OCI-M1 (cell line): ENCODE measurements at regions not wholly inside any gene's neighbourhood (a gene's known extent, or its start where the extent isn't known, plus 50 kb on each side); places are given as distances from the start of the nearest gene placed in this dataset.
"Not testable (repeated sequence)": the region's sequence is repeated elsewhere in the genome, so short reads cannot be mapped to it uniquely, and the experiment has no call there.

Source experiments
- DNase-seq: peaks from one replicate; lab custom pipeline; 2025; lab: John Stamatoyannopoulos, UW

DNA sequence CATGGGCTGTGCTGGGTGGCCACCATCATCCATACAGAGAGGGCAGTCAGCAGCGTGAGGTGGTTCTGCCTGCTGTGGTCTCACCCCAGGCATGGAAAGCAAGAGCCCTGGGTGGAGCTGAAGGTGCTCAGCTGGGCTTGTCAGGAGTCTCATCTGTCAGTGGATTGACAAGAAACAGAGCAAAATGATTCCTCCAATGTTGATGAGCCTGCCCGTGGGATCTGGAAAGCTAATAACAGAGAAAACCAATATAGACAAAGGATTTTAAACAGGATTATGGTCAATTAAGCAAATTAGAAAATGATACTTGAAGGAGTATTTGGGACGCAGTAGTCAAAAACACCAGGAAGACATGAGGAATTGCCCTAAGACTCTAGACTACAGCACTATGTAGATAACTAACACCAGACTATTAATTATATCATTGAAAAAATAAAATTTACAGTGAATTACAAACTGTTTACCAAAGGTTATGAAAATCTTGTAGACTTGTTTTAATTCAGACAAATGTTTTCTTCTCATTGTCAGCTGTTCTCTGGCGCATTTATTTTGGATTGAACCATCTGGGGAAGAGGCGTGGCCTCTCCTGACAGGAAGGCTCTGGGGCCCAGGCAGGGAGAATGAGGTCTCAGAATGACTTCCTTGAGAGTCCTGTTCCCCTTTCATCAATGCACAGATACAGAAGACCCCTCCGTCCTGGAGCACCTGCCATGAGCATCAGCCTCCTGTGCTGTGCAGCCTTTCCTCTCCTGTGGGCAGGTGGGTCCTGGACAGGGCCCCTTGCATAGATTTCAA, 211.2 kb upstream of the PRSS58 start:
- no peak for DNase-seq

DNA sequence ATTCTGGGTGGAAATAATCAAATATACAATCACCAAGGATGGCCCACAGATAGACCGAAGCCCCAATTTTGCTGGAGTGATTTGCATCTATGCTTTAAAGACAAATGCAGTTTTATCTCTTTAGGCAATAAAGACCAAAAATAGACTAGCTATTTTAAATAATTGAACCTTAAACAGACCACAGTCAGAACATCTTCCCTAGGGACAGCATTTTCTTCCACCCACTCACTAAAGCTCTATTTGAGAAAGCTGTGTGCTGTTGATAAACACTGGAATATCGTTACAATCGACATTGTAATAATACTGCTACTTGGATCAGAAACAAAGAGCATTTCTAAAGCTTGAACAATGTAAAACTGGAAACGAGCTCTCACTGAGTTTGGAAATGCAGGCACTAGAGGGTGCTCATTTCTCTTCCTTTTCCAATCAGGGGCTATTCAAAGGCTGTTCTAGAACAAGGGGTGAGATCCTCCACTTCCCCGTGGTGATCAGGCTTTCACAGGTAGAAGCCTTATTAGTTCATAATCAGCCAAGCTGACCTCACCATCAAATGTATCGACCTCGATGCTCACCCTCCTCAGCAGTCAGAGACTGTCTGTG, 209.3 kb upstream of the PRSS58 start:
- DNase-seq: not testable (repeated sequence)

DNA sequence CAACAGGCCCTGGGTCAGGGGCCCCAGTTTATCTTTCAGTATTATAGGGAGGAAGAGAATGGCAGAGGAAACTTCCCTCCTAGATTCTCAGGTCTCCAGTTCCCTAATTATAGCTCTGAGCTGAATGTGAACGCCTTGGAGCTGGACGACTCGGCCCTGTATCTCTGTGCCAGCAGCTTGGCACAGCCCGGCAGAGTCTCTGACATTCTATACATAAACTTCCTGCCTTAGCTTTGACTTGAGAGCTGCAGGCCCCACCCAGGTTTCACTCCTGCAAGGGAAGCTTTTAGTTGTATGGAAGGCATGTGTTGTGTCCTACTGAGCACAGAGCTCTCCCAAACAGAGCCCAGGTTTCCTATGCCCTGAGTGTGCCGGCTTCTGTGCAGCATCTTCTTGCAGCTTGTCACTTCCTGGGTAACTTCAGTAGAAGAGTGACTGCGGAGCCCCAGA, 205.6 kb upstream of the PRSS58 start:
- DNase-seq: no peak

DNA sequence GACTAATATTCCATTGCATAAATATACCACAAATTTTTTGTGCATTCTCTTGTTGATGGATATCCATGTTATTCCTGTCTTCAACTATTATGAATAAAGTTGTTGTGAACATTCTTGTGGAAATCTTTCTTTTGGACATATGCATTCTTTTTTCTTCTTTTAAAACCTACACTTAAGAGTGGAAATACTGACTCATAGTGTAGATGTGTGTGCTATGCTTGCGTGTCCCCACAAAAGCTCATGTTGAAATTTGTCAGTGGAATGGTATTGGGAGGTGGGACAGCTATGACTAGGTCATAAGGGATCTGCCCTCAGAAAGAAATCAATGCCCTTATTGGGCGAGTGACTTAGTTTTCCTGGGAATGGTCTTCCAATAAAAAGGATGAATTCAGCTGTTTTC, 203.6 kb upstream of the PRSS58 start:
- DNase-seq: no peak

DNA sequence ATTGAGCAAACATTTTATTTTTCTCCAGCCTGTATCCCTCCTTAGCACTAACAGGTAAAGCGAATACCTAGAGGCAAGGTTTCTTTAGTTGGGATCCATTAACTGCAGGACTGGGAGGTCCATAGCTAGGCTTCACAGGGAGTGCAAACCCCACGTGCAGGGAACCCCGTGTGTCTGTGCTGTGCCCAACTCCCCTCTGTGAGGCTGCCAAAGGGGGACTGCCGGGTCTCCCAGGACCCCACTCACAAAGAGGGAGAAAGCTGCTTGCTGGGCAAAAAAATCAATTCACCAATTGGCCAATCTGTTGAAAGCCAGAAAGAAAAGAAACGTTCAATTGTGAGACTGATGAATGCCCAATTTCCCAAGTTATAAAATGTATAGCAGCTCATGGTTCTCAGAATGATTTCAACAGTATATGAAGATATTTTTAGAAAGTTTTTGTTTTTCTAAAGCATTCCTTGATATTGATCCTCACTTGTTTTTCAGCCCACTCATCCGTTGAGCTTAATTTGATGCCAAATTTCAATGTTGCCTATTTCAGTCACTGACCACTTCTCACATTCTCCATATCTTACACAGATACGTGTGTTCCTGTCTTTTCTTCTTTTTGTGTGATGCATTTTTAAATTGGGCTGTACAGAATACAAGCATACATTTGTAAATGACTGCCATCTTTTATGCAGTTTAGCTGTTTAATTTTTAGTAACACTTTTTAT, 202.7 kb upstream of the PRSS58 start:
- no peak for DNase-seq

DNA sequence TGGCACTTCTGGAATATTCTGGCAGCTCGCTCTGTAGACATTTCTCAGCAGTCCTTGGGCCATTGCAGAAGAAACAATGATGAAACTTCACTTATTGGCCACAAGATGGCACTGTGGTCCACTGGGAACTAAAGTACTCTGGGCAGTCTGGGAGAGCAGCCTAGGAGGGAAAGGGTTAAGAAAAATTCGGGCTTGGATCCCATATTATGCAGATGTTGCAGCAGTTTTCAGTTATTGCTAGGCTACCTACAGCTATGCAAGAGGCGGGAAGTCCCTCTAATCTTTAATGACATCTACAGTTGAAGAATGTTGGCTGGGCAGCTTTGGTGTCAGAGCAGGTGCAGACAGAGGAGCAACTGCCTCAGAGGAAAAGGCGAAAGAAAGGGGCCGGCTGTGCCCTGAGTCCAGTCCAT, 201.7 kb upstream of the PRSS58 start:
- peak; percentile 66 for DNase-seq

DNA sequence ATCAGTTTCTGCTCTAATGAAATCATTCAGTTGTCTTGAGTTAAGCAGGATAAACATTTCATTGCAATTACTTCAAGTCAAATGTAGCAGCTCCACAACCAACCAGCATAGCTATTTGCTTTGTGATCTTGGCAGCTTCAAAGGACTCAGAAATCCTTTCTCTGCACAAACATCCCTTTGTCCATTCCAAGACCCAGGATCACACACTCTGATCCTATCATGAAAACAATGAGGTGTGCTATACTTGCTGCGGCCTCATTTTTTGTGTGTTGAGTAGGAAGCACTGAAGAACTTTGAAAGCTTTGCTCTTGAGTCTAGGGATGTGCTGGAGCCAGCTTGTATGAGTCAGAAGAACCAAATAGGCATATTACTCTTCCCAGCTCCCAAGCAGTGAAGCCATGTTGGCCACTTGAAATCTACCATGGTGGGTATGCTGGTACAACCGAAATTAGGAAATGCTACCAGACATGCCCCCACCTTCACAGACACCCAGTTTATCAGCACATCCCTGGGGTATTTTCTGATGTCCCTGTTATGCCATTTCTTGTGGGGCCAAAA, 199.4 kb upstream of the PRSS58 start:
- DNase-seq: no peak

- no peak for DNase-seq
Measured at GRCh38 chr7:142455392-142455791, 197.5 kb upstream of the PRSS58 start.

DNA sequence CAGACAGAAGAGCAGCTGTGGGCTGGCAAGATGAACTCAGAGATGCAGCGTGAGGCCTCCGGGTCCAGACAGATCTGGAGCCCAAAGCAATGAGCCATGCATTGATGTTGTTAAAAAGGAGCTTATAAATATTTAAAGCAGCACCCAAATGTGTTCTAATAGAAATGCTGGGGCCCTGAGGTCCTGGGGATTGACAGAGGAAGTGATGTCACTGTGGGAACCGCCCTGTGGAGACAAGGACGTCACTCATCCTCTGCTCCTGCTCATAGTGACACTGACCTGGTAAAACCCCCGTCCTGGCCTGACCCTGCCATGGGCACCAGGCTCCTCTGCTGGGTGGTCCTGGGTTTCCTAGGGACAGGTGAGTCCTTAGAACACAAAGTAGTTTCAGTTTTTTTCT, 197.0 kb upstream of the PRSS58 start:
- DNase-seq: no peak

GRCh38 chr7:142452791-142453190, 194.9 kb upstream of the PRSS58 start:
- no peak for DNase-seq

- DNase-seq: no peak
Measured at GRCh38 chr7:142451817-142452216, 194.0 kb upstream of the PRSS58 start.

DNA sequence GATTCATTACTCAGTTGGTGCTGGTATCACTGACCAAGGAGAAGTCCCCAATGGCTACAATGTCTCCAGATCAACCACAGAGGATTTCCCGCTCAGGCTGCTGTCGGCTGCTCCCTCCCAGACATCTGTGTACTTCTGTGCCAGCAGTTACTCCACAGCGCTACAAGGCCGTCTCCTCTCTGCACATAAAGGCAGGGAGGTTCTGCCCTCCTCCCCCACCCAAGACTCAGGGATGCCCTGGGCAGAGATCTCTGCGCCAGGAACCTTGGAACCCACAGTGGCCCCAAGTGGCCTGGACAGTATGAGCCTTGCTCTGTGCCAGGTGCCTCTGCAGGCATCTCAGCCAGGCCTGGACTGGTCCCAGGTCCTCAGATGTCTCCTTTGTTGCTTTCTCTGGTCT, 193.4 kb upstream of the PRSS58 start:
- DNase-seq: no peak

DNA sequence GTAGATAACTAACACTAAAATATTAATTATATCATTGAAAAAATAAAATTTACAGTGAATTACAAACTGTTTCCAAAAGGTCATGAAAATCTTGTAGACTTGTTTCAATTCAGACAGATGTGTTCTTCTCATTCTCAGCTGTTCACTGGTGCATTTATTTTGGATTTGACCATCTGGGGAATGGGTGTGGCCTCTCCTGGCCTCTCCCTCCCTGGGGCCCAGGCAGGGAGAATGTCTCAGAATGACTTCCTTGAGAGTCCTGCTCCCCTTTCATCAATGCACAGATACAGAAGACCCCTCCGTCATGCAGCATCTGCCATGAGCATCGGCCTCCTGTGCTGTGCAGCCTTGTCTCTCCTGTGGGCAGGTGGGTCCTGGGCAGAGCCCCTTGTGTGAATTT, 192.8 kb upstream of the PRSS58 start:
- DNase-seq: no peak

DNA sequence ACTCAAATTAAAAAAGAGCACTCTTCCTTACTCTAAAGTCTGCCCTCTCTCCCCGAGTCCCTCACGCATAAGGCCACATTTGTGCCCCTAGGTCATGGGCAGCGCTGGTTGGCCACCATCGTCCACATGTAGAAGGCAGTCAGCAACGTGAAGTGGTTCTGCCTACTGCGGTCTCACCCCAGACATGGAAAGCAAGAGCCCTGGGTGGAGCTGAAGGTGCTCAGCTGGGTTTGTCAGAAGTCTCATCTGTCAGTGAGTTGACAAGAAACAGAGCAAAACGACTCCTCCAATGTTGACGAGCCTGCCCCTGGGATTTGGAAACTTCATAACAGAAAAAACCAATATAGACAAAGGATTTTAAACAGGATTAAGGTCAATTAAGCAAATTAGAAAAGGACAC, 192.3 kb upstream of the PRSS58 start:
- no peak for DNase-seq

- DNase-seq: not testable (repeated sequence)
Measured at GRCh38 chr7:142448857-142449256, 191.0 kb upstream of the PRSS58 start.

DNA sequence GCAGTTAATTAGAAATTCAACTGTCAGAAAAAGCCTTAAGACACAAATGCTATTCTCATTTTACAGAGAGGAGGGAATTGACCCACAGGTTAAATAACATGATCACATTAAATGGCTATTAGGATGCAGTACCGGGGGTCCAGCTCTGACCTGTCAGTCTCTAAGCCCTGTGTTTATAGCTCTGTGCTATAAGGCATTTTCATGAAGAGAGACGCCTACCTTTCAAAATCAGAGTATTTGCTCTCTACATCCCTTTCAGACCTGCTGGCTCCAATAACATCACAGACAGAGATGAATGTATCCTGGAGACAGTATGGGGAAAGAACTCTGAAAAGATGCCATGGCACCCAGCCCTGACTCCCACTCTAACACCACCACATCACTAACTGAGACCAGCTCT, 189.9 kb upstream of the PRSS58 start:
- no peak for DNase-seq

DNA sequence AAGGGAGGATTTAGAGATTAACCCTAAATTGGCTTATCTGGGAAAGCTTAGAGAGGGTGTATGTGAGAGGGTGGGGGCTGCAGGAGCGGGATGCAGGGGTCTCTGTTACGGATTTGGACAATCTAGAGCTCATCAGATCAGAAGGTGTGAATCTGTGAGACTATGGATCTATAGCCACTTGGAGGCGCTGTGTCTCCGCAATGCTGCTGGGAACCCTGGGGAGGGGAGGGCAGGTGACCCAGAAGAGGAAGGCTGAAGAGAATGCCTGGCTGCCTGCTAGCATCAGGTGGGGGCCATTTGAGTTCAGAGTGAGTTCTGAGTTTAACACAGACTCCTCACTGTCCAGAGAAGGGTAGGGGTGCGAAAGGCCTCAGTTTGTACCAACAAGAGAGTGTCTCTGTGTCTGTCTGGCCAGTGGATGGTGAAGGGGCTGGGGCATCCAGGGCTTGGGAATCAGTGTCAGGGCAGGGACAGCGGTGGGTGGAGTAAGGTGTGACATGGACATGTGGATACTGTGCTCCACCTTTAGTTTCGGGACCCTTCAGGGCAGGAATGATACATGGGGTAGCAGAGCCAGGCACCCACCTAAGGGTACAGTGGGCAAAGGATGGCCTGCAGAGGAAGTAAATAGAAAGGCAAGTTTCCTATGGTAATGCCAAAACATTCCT, 187.3 kb upstream of the PRSS58 start:
- DNase-seq: peak; percentile 7

- no peak for DNase-seq
Measured at GRCh38 chr7:142443216-142444010, 185.6 kb upstream of the PRSS58 start.

DNA sequence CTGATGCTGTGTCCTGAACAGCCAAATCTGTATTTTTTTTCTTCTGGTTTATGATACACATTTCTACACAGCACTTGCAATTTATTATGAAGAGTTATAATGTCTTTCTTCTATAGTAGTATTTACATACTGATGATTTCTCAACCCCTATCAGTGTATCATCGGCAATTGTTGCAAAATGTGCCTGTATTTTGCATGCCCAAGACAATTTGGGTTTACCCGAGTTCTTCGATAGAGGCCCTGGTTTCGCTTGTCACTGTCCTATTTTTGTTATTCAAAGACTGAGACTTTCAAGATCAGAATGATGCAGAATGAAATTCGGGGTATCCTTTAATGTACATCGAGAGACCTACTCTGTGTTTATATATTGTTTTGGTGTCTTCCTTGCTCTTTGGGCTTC, 184.5 kb upstream of the PRSS58 start:
- no peak for DNase-seq

GRCh38 chr7:142440906-142441411, 183.1 kb upstream of the PRSS58 start:
- peak; percentile 6 for DNase-seq

DNA sequence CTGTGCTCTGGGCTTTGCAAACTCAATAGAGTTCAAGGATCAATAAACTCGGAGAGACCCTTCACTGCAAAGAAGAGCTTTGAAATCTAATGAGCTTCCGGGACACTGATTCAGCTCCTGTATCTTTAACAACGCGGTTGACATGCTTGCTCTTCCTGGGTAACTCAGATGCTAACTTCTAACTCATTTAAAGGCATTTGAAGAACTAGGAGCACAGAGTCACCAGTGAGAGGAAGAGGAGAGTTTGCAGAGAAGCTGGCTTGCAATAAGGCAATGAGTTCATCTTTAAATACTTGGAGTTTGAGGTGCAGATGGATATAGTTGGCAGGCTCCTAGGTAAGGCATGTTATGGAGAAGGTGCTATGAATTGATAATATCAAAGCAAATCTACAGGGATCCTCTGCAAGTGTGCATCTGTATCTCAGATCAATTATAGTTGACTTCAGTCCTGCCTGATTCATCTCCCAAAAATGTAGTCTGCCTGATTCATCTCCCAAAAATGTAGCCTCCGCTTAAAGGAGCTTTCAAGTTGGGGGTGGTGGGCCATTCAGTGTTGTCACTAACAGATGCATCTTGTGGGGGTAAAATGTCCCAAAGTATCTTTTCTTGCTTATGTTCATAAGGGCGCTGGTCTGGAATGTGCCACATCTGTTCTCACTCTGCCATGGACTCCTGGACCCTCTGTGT, 182.5 kb upstream of the PRSS58 start:
- DNase-seq: no peak
